Loucy (cell line): ENCODE measurements at regions not wholly inside any gene's neighbourhood (a gene's known extent, or its start where the extent isn't known, plus 50 kb on each side); places are given as distances from the start of the nearest gene placed in this dataset.

Experiments used
- EZH2phosphoT487 ChIP-seq: fragments of 200-600 bp; IDR thresholded peaks from 2 replicates; pipeline ENCODE4 v1.6.1; 2018; ENCODE audit warnings: antibody characterized with exemption, mild to moderate bottlenecking, moderate library complexity, borderline replicate concordance
- TF ChIP-seq, protein P1 (sequence below): fragments of 200-600 bp; sonication (generic); conservative IDR thresholded peaks from 2 replicates; pipeline ENCODE4 v1.5.1; 2014; ENCODE audit warnings: mild to moderate bottlenecking, antibody characterized with exemption, low read length

GRCh38 chr1:229943988-229944743 is 122.9 kb upstream of the GALNT2 start:
- TF ChIP-seq, protein P1, sequence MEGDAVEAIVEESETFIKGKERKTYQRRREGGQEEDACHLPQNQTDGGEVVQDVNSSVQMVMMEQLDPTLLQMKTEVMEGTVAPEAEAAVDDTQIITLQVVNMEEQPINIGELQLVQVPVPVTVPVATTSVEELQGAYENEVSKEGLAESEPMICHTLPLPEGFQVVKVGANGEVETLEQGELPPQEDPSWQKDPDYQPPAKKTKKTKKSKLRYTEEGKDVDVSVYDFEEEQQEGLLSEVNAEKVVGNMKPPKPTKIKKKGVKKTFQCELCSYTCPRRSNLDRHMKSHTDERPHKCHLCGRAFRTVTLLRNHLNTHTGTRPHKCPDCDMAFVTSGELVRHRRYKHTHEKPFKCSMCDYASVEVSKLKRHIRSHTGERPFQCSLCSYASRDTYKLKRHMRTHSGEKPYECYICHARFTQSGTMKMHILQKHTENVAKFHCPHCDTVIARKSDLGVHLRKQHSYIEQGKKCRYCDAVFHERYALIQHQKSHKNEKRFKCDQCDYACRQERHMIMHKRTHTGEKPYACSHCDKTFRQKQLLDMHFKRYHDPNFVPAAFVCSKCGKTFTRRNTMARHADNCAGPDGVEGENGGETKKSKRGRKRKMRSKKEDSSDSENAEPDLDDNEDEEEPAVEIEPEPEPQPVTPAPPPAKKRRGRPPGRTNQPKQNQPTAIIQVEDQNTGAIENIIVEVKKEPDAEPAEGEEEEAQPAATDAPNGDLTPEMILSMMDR = no peak
- TF ChIP-seq EZH2phosphoT487 = no peak
